Body of pancreas (tissue), 4 donors: ENCODE measurements at regions not wholly inside any gene's neighbourhood (a gene's known extent, or its start where the extent isn't known, plus 50 kb on each side); places are given as distances from the start of the nearest gene placed in this dataset.

ENCODE experiments used
- CTCF ChIP-seq, 7 experiments: fragments of 450-650 bp in 4 of 7; fragments of 200-600 bp in 3 of 7; sonication (generic) in 3 of 7; IDR thresholded peaks; one replicate each; pipeline ENCODE4 v1.5.1; 2016 to 2019; ENCODE audit warnings: antibody characterized with exemption in 7 of 7
- POLR2A ChIP-seq, 3 donors: fragments of 450-650 bp; IDR thresholded peaks; one replicate each; pipeline ENCODE4 v1.6.1; 2016; ENCODE audit warnings: antibody characterized with exemption in 3 of 3, mild to moderate bottlenecking in 2 of 3

- TF ChIP-seq CTCF (IDR thresholded peaks at IDR 0.05) (no peak), POLR2A (IDR thresholded peaks at IDR 0.05) (no peak)
These were observed 176.6 kb upstream of the DPT start for GRCh38 chr1:168905633-168906032.
